Thyroid gland (tissue), 4 donors: ENCODE measurements at regions not wholly inside any gene's neighbourhood (a gene's known extent, or its start where the extent isn't known, plus 50 kb on each side); places are given as distances from the start of the nearest gene placed in this dataset.

Experiments used
- DNase-seq, 2 donors: peaks; one replicate each; pipeline ENCODE4 v3.0.0-alpha.2; 2019
- H3K27ac ChIP-seq, 3 donors: fragments of 200-600 bp; sonication (generic); 1 replicate in 2 of 3; 2 replicates in 1 of 3; pipeline ENCODE4 v1.5.1; 2016 to 2019; ENCODE audit warnings: mild to moderate bottlenecking in 1 of 3, moderate library complexity in 1 of 3
- H3K27me3 ChIP-seq: fragments of 200-600 bp; sonication (generic); one replicate; pipeline ENCODE4 v1.5.1; 2019
- H3K36me3 ChIP-seq, 2 donors: fragments of 200-600 bp; sonication (generic); one replicate each; pipeline ENCODE4 v1.5.1; 2016 to 2019
- H3K4me1 ChIP-seq, 2 donors: fragments of 200-600 bp; sonication (generic); one replicate each; pipeline ENCODE4 v1.5.1; 2017 to 2019
- H3K4me3 ChIP-seq, 3 donors: fragments of 200-600 bp; sonication (generic); replicated peaks in 1 of 3; 1 replicate in 2 of 3; 2 replicates in 1 of 3; pipeline ENCODE4 v1.5.1; 2016; ENCODE audit warnings: mild to moderate bottlenecking in 1 of 3
- H3K9me3 ChIP-seq: fragments of 200-600 bp; sonication (generic); one replicate; pipeline ENCODE4 v1.5.1; 2017
- CTCF ChIP-seq, 6 experiments: fragments of 200-600 bp in 3 of 6; fragments of 450-650 bp in 3 of 6; sonication (generic) in 3 of 6; IDR thresholded peaks; one replicate each; pipeline ENCODE4 v1.5.1; 2016 to 2019; ENCODE audit warnings: antibody characterized with exemption in 6 of 6, mild to moderate bottlenecking in 2 of 6, inconsistent platforms in 1 of 6, moderate library complexity in 1 of 6
- POLR2A ChIP-seq, 2 donors: fragments of 450-650 bp; IDR thresholded peaks; one replicate each; pipeline ENCODE4 v1.6.1; 2017; ENCODE audit warnings: antibody characterized with exemption in 2 of 2, mild to moderate bottlenecking in 2 of 2, moderate library complexity in 1 of 2
- WGBS, 2 donors: methylation state at CpG; one replicate each; pipeline ENCODE4 v1.1.5; 2017; 5-methylcytosine and 5-hydroxymethylcytosine counted together
- intact Hi-C: fragments of 100-400 bp; cut with DNase I; formaldehyde crosslinking; loops from one replicate; pipeline ENCODE4 v1.15.1; 2023

- TF ChIP-seq POLR2A (IDR thresholded peaks at IDR 0.05) (no peak), CTCF (IDR thresholded peaks at IDR 0.05) (no peak)
- Histone ChIP-seq H3K4me3 (no peak overlapping the region), H3K27me3 (no peaks in the 10 kb centered on the region), H3K9me3 (no peaks in the 10 kb centered on the region), H3K4me1 (no peaks in the 10 kb centered on the region), H3K27ac (no peak overlapping the region), H3K36me3 (no peaks in the 10 kb centered on the region)
- intact Hi-C loops: no loop called here
- DNase-seq: no peak
- WGBS, 2 donors: 62 to 70% methylated on average over 1 of the region's 1 CpG
Observed at GRCh38 chr1:170290991-170291390, 145.2 kb downstream of the NTMT2 start.

GRCh38 chr1:170291516-170291915, 145.8 kb downstream of the NTMT2 start:
- Histone ChIP-seq H3K27ac (no peak overlapping the region), H3K4me1 (no peaks in the 10 kb centered on the region), H3K9me3 (no peaks in the 10 kb centered on the region), H3K36me3 (no peaks in the 10 kb centered on the region), H3K27me3 (no peaks in the 10 kb centered on the region), H3K4me3 (no peak overlapping the region)
- TF ChIP-seq POLR2A (IDR thresholded peaks at IDR 0.05) (no peak), CTCF (IDR thresholded peaks at IDR 0.05) (no peak)
- DNase-seq: no peak
- 85 to 86% methylated on average over 4 of the region's 4 CpGs for WGBS, 2 donors
- intact Hi-C loops: no loop called here

- DNase-seq: no peak
- intact Hi-C loops: no loop called here
- TF ChIP-seq POLR2A (IDR thresholded peaks at IDR 0.05) (no peak), CTCF (IDR thresholded peaks at IDR 0.05) (no peak)
- Histone ChIP-seq H3K4me1 (no peaks in the 10 kb centered on the region), H3K27me3 (no peaks in the 10 kb centered on the region), H3K27ac (no peak overlapping the region), H3K9me3 (no peaks in the 10 kb centered on the region), H3K4me3 (no peak overlapping the region), H3K36me3 (no peaks in the 10 kb centered on the region)
- 56 to 63% methylated on average over 3 of the region's 3 CpGs for WGBS, 2 donors
Observed at GRCh38 chr1:170296211-170296610, 150.5 kb downstream of the NTMT2 start.

GRCh38 chr1:170296642-170297041, 150.9 kb downstream of the NTMT2 start:
- DNase-seq: no peak
- TF ChIP-seq CTCF (IDR thresholded peaks at IDR 0.05): no peak
- TF ChIP-seq POLR2A (IDR thresholded peaks at IDR 0.05): no peak
- no peaks in the 10 kb centered on the region for H3K27me3 ChIP-seq
- H3K4me3 ChIP-seq: no peak overlapping the region
- intact Hi-C loops: no loop called here
- H3K4me1 ChIP-seq: no peaks in the 10 kb centered on the region
- WGBS, 2 donors: 69 to 86% methylated on average over 2 of the region's 2 CpGs
- no peak overlapping the region for H3K27ac ChIP-seq
- H3K36me3 ChIP-seq: no peaks in the 10 kb centered on the region
- no peaks in the 10 kb centered on the region for H3K9me3 ChIP-seq

GRCh38 chr1:170301596-170301995, 155.8 kb downstream of the NTMT2 start:
- Histone ChIP-seq H3K9me3 (no peaks in the 10 kb centered on the region), H3K4me1 (no peaks in the 10 kb centered on the region), H3K4me3 (no peak overlapping the region), H3K27ac (no peak overlapping the region), H3K36me3 (no peaks in the 10 kb centered on the region), H3K27me3 (no peaks in the 10 kb centered on the region)
- no peak for DNase-seq
- WGBS, 2 donors: 88 to 93% methylated on average over 3 of the region's 3 CpGs
- intact Hi-C loops: no loop called here
- TF ChIP-seq POLR2A (IDR thresholded peaks at IDR 0.05) (no peak), CTCF (IDR thresholded peaks at IDR 0.05) (no peak)
